NCI-H146 treated with DMSO at 0.1 percent for 48 hours (cell line): ENCODE measurements at regions not wholly inside any gene's neighbourhood (a gene's known extent, or its start where the extent isn't known, plus 50 kb on each side); places are given as distances from the start of the nearest gene placed in this dataset.
A peak's percentile ranks its signal among the peaks of the same experiment; 100 is the strongest.

Source experiments
- DNase-seq: peaks from one replicate; lab custom pipeline; 2025; ENCODE audit not compliant: unreplicated experiment; lab: John Stamatoyannopoulos, UW

DNA sequence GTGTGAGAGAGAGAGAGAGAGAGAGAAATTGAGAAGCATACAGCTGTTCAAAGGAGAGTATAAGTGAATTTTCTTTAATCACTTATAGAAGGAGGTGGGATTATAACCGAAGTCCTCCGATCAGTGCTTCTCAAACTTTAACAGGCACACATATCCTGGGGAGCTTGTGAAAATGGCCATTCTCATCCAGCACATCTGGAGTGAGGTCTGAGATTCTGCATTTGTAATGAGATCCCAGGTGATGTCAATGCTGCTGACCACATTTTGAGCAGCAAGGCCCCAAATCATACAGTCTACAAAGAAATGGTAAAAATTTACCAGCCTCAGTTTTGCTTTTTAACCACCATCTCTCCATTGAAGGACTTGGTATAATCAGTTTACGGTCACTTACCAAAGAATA lies 219.0 kb downstream of the PTEN start:
- DNase-seq: no peak

DNA sequence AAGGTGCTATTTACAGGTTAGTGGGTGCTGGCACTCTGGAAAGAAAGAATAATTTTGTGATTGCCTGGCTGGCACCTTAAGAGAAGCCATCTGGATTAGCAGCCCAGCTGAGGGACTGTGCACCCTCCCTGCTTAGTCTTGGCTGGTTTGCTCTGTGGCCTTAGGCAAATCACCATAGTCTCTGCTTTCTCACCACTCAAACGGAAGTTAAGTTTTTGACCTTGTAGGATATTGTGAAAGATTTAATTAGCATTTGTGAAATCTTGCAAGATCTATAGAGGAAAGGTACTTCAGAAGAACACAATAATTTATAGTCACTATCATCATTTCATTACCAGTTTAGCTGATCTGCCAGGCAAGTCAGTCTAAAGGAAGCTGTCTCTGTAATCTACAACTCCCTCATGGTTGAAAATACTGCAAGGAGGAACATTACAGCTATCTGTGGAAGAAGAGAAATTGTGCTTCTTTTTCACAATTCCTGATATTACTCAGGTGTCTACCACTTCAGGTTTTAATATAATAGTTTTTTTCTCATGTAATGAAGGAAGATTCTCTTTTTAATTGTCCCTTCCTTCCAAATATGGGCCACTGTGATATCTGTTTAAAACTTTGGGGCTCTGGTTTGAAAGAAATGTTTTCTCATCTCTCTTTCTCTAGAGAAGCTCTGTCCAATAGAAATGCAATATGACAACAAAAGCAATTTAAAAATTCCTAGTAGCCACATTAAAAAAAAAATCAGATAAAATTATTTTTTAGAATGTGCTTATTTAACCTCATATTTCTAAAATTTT lies 219.6 kb downstream of the PTEN start:
- no peak for DNase-seq

DNA sequence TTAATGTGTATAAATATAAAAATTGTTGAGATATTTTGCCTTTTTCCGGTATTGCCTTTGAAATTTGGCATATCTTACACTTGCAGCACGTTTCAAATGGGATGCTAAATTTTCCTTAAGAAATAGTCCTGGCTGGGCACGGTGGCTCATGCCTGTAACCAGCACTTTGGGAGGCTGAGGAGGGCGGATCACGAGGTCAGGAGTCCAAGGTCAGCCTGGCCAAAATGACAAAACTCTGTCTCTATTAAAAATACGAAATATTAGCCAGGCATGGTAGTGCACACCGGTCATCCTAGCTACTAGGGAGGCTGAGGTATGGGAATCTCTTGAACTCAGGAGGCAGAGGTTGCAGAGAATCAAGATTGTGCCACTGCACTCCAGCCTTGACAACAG lies 220.2 kb downstream of the PTEN start:
- no peak for DNase-seq

DNA sequence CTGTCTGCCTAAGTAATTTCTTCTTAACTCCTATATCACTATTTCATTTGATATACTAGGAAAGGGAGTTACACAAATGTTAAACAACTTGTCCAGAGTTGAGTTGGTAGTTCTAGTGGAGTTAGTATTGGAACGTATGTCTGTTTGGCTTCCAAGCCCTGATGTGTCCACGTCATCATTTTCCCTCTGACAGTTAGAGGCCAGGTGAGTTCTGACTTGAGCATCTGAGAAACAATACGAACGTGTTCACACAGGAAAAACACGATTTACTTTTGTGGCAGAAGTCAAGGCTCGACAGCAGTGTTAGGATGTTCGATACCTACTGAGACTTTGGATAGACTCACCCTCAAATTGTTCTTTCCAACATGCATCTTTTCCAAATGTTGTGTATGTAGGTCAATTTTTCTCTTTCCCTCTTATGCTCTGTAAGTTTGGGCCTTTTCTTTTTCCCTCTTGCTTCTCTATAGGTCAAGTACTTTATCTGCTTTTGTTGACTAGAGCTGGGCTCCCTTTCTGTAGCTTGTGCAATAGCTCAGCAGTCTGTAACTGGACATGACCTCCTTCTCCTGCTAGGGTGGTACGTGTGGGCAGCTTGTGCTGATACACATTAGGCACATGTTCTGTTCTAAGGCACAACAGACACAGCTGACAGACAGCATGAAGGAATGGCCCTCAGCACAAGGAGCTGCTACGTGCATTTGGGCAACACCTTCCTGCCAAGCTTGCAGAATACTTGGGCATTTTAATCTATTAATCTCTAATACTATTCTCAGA lies 222.9 kb downstream of the PTEN start:
- no peak for DNase-seq

DNA sequence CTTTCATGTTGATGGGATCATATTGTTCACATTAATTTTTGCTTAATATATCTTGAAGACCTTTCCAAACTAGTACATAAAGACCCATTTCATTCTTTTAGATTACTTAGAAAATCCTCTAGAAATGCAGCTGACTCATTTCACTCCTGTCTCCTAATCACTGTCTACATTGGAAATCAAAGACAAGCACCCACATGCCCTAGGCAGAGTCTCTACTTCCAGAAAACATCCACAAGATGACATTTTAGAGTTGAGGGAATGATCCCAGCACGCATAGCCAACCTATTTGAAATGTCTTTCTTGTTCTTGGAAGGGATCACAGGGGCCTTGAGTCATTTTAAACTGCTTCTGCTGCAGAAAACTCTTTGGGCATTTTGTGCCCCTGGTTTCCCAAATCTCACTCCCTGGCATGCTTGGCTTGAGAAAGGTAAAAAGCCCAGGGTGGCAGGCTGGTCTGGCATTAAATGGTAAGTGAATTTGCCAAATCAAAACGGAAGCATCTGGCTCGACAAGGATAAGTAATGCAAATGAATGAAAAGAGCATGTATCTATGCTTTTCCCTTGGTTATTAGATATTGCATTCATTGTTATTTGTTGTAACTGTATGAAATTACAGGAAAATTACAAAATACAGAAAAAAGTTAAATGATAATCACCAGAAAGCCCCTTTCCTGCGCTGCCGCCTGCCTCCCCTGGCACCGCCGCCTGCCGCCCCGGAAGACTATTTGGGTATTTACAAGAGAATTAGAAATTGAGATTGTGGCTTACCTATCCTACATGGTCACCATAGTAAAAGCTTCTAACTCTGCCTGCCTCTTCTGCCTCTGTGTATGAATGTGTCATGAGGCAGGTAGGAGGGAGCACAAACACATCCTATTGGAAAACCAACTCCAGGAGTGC lies 225.3 kb downstream of the PTEN start:
- no peak for DNase-seq

DNA sequence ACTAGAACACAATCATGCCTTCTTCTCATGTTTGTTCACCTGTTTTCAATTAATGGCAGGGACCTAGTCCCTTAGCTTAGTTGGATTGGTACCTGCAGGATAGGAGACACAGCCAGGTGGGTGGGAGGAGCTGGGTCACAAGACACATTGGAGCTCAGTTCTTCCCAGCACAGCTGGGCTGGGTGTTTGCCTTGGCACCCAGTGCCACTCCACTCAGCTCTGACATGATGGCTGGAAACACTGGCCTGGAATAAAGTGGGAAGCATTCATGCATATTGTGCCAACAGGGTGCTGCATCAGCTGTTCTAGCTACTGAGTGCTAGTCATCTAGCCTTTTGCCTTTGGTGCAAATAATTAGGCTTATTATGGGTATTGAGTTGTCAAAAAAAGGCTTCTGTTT lies 226.1 kb downstream of the PTEN start:
- DNase-seq: peak; percentile 49

DNA sequence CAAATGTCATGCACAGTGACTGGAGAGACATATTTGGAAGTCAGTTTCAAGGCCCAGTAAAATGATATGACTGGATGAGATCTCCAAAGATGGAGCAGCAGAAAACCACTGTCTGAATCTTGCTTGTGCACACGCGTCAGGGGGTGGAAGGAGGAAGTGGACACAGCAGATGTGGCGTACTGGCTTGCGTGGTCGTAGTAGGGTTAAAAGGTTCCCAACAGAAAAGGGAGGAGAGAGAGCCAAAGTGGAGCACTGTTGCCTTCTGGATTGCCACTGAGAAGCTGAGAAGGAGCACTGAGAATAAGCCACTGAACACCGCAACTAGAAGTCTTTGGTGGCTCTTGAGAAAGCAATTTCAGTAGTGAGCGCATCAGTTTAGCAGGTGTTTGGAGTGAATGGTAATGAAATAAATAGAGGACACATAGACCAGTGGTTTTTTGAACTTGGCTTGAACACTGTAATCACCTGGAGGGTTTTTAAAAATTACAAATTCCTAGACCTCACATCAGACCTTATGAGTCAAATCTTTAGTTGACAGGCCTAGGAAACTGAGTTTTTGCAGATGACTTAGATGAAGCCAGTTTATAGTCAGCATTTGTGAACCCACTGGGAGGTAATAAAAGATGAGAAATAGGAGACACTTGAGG lies 227.3 kb downstream of the PTEN start:
- DNase-seq: no peak

DNA sequence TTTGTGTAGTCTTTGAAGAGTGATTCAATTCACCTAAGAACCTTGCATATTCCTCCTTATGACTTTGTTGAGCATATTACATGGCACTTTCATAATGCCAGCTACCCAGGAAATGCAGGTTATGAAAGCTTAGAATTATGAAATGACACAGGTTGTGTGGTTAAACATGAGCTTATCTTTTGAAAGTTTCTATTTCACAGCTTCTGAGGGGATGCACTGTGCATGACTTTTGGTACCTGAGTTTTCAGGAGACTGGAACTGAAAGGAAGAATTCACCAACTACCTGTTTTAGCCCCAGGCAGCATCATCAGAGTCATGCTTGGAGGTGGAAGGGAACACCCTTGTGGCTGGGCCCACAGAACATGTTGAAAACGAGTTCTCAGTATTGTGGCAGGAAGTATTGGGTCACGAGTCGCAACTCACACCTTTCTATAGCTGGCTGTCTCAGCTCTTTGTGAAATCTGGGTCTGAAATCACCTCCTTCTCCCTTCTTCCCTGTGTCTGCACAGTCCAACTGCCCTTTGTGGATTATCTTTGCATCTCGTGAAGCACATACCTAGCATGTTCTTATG lies 228.2 kb downstream of the PTEN start:
- no peak for DNase-seq

DNA sequence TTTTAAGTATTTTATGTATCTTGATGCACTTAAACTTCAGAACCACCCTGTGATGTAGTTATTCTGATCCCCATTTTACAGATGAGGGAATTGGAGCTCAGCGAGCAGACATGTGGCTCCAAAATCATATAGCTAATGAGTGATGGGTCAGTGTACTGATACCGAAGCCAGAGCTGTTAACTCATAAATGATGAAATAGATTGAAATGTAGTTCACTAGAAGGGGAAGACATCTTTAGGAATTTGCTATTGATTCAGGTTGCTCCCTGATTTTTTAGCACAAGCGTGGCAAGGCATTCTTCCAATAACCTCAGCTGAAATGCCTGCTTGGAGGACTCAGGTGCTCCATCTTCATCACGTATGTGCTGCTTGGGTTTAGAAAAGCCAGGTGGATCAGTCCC lies 228.8 kb downstream of the PTEN start:
- no peak for DNase-seq

DNA sequence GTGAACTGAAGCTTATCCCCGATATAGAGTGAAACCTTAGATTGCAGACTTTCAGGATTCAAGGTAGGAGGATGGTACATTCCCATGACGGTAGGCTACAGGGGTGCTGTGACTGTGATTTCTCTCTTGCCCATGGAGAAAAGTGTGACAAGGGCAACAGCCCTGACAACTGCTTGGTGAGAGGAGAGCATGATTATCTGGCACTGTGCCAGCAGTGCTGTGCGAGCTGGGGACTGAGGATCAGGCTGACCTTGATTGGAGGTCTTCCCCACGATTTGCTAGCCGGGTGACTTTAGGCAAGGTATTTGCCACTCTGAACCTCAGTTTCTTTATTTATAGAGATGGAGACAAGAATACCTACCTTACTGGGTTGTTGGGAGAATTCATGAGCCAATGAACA lies 229.5 kb downstream of the PTEN start:
- no peak for DNase-seq

DNA sequence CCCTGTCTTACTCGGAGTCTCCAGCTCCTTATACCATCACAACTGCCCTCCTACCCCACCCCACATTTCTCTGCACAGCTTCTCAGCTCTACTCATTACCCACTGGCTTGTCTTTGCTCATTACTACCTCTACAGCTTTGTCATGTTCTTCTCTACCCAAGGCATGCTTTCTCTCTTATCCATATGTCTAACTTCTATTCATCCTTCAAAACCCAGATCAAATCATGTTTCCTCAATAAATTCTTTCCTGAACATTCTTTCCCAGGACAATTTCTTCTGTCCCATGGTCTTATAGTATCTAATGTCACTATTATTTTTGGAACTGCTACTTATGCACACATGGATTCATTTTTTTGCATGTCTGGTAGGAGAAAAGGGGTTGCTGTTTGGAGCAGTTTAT lies 231.4 kb downstream of the PTEN start:
- no peak for DNase-seq

DNA sequence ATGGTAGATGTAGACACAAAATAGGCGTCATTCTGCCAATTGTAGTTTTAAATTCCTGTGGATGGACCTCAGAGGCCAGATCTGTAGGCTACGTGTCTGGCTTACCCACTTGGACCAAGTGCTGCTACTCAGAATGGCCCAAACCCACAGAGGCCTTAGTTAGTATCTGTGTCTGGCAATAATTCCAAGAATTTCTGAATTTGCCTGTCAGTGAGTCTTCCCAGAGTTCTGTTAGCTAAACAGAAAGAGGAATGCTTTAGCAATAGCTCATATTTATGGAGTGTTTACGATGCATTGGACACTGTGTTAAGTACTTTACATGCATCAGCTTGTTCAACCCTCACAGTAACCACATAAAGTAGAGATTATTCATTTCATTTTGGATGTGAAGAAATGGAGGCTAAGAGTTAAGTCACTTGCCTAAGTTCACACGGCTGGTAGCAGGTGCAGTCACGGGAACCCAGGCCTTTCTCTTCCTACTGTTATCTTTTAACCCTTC lies 231.8 kb downstream of the PTEN start:
- DNase-seq: no peak

DNA sequence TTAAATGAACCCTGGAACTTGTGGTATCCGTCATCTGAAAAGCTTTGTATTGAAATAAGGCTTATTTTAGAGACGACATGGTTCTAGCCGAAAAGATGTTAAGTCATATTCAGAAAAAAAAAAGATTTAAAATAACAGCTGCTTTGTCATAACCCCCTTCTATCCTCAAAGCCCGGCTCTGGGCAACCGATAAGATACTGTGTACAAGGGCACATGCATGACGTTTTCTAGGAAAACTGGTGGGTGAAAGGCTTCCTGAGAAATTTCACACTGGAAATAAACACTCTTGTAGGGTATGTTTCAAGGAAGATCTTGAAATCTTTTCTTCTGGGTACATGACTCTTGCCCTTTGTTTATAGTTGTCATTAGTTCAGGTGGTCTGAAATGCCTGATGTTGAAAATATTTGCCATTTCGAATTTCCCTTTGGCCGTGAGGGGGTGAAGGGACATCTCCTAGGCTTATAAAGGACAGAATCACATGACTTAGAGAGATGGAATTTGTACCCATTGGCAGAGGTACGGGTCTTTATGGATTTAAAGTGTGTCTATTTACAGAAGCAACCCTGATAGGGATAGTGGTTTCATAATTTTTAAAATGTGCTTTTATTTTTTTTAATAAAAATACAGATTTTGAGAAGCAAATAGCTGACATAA lies 232.5 kb downstream of the PTEN start:
- no peak for DNase-seq

DNA sequence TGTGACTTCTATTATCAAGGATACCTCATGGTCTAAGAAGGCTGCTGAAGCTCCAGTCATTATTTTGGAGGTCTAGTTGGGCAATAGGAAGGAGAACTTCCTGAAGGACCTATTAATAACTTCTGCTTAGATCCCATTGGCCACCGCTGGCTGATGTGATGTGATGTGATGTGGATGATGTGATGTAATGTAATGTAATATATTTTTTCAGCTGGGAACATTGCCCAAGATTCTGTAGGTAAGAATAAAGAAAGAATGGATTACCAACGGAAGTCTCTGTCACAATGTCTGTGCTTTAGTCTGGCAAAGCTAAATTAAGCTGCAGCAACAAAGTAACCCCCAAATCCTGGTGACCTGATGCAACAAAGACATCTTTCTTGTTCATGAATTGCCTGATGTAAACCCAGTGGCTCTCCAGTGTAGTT lies 233.7 kb downstream of the PTEN start:
- no peak for DNase-seq

DNA sequence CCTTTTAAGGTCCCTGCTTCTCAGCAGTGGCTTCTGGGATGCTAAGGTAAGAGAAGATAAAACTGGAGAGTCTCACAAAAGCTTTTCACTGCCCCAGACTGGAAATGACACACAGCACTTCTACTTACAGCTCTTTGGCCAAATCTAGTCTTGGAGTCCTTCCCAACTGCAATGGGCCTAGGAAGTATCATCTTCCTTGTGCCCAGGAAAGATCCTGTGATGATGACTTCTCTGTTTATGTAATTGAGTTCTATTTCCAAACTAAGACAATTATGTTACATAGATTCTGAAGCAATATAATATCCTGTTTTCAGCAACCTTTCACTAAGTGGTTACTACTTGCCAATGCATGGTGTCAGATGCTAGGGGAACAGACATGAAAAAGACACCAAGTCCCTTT lies 234.1 kb downstream of the PTEN start:
- DNase-seq: no peak

DNA sequence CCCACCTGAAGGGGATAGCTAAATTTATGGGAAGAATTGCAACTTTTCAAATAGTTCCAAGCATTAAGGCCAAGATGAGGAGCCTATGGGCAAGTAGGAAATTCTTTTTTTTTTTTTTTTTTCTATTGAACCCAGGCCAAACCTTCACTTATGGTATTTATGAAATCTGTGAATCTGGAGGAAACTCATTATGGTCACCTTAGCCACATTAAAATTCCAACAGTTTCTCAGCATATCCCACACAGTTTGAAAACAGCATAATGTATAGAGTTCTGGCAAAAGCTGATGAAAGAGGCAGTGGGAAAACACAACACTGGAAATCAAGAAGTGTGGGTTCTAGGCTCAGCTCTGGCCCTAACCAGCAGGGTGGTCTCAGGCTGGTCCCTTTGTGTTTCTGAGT lies 236.9 kb downstream of the PTEN start:
- DNase-seq: no peak

DNA sequence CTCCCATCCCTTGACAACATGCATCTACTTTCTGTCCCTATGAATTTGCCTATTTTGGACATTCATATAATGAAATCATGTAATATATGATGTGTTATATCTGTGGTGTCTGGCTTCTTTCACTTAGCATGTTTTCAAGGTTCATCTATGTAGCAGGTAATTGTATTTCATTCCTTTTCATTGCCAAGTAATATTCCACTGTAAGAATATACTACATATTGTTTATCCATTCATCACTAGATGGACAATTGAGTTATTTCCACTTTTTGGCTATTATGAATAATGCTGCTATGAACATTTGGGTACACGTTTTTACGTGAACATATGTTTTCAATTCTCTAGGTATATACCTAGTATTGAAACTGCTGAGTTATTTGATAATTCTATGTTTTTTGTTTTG lies 238.2 kb downstream of the PTEN start:
- no peak for DNase-seq

DNA sequence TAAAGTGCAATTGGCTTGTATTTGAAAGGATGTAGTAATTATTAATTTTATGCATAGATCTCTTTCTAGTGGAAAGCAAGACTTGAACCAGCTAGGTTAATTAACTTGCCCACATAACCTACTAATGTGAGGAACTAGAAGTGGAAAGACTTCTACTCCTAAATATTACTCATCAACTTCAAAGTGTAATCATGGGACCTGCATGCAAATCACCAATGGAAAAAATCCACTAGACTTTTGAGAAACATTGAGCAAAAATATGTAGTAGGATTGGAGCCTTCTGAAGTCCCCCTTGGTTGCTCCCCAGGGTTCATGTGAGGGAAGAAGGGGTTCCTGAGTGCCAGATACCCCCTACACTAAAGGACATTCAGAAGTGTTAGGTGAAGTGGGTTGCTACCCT lies 240.2 kb downstream of the PTEN start:
- no peak for DNase-seq

DNA sequence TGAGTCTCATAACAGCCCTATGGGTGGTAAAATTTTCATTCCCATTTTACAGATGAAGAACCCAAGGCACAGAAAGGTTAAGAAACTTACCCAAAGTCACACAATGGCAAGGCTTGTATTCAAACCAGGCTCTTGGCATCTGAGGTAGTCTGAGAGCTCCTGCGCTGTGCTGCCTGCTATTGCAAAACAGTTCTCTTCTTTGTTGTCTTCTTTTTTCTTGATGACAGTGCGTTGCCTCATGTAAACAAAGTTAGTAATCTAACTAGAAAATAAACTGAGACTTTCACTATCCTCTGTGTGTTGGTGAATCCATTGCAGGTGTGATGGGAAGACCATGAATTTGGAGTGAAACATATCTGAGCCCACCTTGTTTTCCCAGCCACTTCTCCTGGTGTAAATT lies 240.8 kb downstream of the PTEN start:
- no peak for DNase-seq

DNA sequence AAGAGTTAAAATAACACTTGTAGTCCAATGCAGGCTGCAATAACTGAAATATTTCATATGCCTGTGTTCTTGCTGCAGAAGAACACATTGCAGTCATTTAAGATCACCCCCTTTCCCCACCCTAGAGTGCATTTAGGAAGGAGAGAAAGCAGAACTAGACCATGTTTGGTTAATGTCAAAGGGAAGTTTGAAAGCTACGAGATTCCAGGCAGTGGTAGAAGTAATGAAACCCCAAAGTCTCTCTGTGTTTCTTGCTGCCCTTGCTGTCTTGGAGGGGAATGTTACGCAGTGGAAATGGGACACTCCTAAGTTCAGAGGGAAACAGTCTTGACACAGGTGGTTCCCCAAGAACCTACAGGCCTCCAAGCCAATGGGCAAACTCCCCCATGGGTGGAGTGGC lies 242.9 kb downstream of the PTEN start:
- no peak for DNase-seq
